DMS153 treated with DMSO at 0.1 percent for 48 hours (cell line): ENCODE measurements at regions not wholly inside any gene's neighbourhood (a gene's known extent, or its start where the extent isn't known, plus 50 kb on each side); places are given as distances from the start of the nearest gene placed in this dataset.
"Not testable (repeated sequence)": the region's sequence is repeated elsewhere in the genome, so short reads cannot be mapped to it uniquely, and the experiment has no call there.

Experiments
- DNase-seq: peaks from one replicate; lab custom pipeline; 2025; ENCODE audit not compliant: unreplicated experiment; lab: John Stamatoyannopoulos, UW

- DNase-seq = no peak
Observed at GRCh38 chr11:47928426-47928825, 51.9 kb upstream of the PTPRJ start.

- no peak for DNase-seq
Observed at GRCh38 chr11:47924184-47924691, 56.1 kb upstream of the PTPRJ start.

- DNase-seq = no peak
Observed at GRCh38 chr11:47923667-47924066, 56.7 kb upstream of the PTPRJ start.

GRCh38 chr11:47921080-47921555 lies 59.2 kb upstream of the PTPRJ start:
- DNase-seq = not testable (repeated sequence)

GRCh38 chr11:47918882-47919495 lies 61.4 kb upstream of the PTPRJ start:
- no peak for DNase-seq

- no peak for DNase-seq
Observed at GRCh38 chr11:47918370-47918690, 62.0 kb upstream of the PTPRJ start.

GRCh38 chr11:47917599-47918369 lies 62.6 kb upstream of the PTPRJ start:
- DNase-seq = peak; percentile 91

- DNase-seq = no peak
Observed at GRCh38 chr11:47916361-47916841, 64.0 kb upstream of the PTPRJ start.

GRCh38 chr11:47915783-47916182 lies 64.6 kb upstream of the PTPRJ start:
- no peak for DNase-seq

- DNase-seq = no peak
Observed at GRCh38 chr11:47915374-47915773, 65.0 kb upstream of the PTPRJ start.

- DNase-seq = no peak
Observed at GRCh38 chr11:47914743-47915142, 65.6 kb upstream of the PTPRJ start.

GRCh38 chr11:47913529-47914244 lies 65.5 kb upstream of the NUP160 start:
- DNase-seq = no peak

GRCh38 chr11:47912843-47913437 lies 64.8 kb upstream of the NUP160 start:
- DNase-seq = no peak

GRCh38 chr11:47911149-47911548 lies 63.0 kb upstream of the NUP160 start:
- no peak for DNase-seq

- no peak for DNase-seq
Observed at GRCh38 chr11:47908198-47908597, 60.0 kb upstream of the NUP160 start.

- no peak for DNase-seq
Observed at GRCh38 chr11:47907499-47907898, 59.3 kb upstream of the NUP160 start.

GRCh38 chr11:47906066-47906465 lies 57.9 kb upstream of the NUP160 start:
- no peak for DNase-seq

- DNase-seq = no peak
Observed at GRCh38 chr11:47905358-47906059, 57.4 kb upstream of the NUP160 start.

GRCh38 chr11:47904808-47905207 lies 56.7 kb upstream of the NUP160 start:
- no peak for DNase-seq

- DNase-seq = no peak
Observed at GRCh38 chr11:47904048-47904447, 55.9 kb upstream of the NUP160 start.

- no peak for DNase-seq
Observed at GRCh38 chr11:47899801-47900200, 51.7 kb upstream of the NUP160 start.
